Pancreas (tissue), 10 donors: ENCODE measurements at regions not wholly inside any gene's neighbourhood (a gene's known extent, or its start where the extent isn't known, plus 50 kb on each side); places are given as distances from the start of the nearest gene placed in this dataset.

Experiments
- ATAC-seq, 4 donors: fragments of 200-7000 bp; cut with Tn5 transposase; one replicate each; pipeline versions ENCODE4 v1.8.0 to v1.9.1; 2020; ENCODE audit warnings: mild to moderate bottlenecking in 4 of 4, moderate library complexity in 4 of 4
- DNase-seq, 6 donors: peaks; one replicate each; pipeline ENCODE4 v3.0.0-alpha.2; 2020
- FAIRE-seq: peaks from 2 replicates; lab custom pipeline; 2012; peaks lifted over from hg19 to GRCh38; lab: Jason Lieb, UNC
- H3K27ac ChIP-seq, 4 donors: fragments of 200-600 bp; sonication (generic); 1 replicate in 3 of 4; 2 replicates in 1 of 4; pipeline versions ENCODE4 v1.5.0 to v1.8.0; 2020
- H3K27me3 ChIP-seq, 4 donors: fragments of 200-600 bp; one replicate each; pipeline ENCODE4 v1.8.0; 2021
- H3K36me3 ChIP-seq, 3 donors: fragments of 200-600 bp; sonication (generic) in 1 of 3; one replicate each; pipeline versions ENCODE4 v1.5.0 to v1.8.0; 2020 to 2021
- H3K4me1 ChIP-seq, 3 donors: fragments of 200-600 bp; one replicate each; pipeline ENCODE4 v1.8.0; 2021
- H3K4me3 ChIP-seq, 4 donors: fragments of 200-600 bp; sonication (generic) in 2 of 4; one replicate each; pipeline versions ENCODE4 v1.5.0 to v1.8.0; 2020 to 2021
- H3K9me3 ChIP-seq, 4 donors: fragments of 200-600 bp; one replicate each; pipeline ENCODE4 v1.8.0; 2021
- WGBS, 2 donors: extraction: QIAGEN DNeasy Blood & Tissue Kit; methylation state at CpG; one replicate each; pipeline ENCODE4 v1.1.7; 2013; 5-methylcytosine and 5-hydroxymethylcytosine counted together
- intact Hi-C, 3 donors: fragments of 100-400 bp; cut with DNase I; formaldehyde crosslinking; loops; one replicate each; pipeline versions ENCODE4 v1.11.1 to v1.14.2; 2022
- TF ChIP-seq, protein P1 (sequence below), 4 donors: fragments of 200-600 bp; sonication (generic) in 3 of 4; IDR thresholded peaks; one replicate each; pipeline versions ENCODE4 v1.5.0 to v1.8.0; 2021; ENCODE audit warnings: antibody characterized with exemption in 4 of 4
- donor health status: healthy with polysubstance abuse.
- donor health status: DM: no; HTN: no; CAD: no; lungs with moderate emphysema.
- donor health status: DM: no; HTN: no; CAD: no.
- donor health status: control.
- donor health status: control.
- donor health status: Bipolar disorder and iron deficiency.
- donor health status: DM: yes; HTN: yes; CAD: no.
- donor health status: DM: no; HTN: no; CAD: no.
- donor health status: DM: no; HTN: no; CAD: no.
- donor health status: DM: yes; HTN: yes; CAD: no.

- ATAC-seq, result no peak
- 56 to 68% methylated on average over 6 of the region's 6 CpGs for WGBS, 2 donors
Measured at GRCh38 chr11:45017329-45017728, 66.6 kb upstream of the TP53I11 start.

GRCh38 chr11:45021001-45021400, 70.3 kb upstream of the TP53I11 start:
- no peaks in the 10 kb centered on the region for H3K27me3 ChIP-seq
- H3K36me3 ChIP-seq, result no peaks in the 10 kb centered on the region
- no peak for FAIRE-seq
- H3K27ac ChIP-seq, result no peak overlapping the region
- no peaks in the 10 kb centered on the region for H3K9me3 ChIP-seq
- peaks cover 0 to 9% (median 3%) of the 10 kb centered on the region in 3 donors for H3K4me1 ChIP-seq
- H3K4me3 ChIP-seq, result no peak overlapping the region
- DNase-seq, result no peak
- intact Hi-C loops, result no loop called here
- TF ChIP-seq, protein P1, sequence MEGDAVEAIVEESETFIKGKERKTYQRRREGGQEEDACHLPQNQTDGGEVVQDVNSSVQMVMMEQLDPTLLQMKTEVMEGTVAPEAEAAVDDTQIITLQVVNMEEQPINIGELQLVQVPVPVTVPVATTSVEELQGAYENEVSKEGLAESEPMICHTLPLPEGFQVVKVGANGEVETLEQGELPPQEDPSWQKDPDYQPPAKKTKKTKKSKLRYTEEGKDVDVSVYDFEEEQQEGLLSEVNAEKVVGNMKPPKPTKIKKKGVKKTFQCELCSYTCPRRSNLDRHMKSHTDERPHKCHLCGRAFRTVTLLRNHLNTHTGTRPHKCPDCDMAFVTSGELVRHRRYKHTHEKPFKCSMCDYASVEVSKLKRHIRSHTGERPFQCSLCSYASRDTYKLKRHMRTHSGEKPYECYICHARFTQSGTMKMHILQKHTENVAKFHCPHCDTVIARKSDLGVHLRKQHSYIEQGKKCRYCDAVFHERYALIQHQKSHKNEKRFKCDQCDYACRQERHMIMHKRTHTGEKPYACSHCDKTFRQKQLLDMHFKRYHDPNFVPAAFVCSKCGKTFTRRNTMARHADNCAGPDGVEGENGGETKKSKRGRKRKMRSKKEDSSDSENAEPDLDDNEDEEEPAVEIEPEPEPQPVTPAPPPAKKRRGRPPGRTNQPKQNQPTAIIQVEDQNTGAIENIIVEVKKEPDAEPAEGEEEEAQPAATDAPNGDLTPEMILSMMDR (IDR thresholded peaks at IDR 0.05), result no peak
- ATAC-seq, result peak in 2 of 4 donors; percentile 45 to 61

More at GRCh38 chr11:45017329-45017728, 66.6 kb upstream of the TP53I11 start:
- no peak overlapping the region for H3K27ac ChIP-seq
- no peak for FAIRE-seq
- DNase-seq, result no peak
- H3K4me1 ChIP-seq, result peaks cover 0 to 9% (median 3%) of the 10 kb centered on the region in 3 donors
- H3K36me3 ChIP-seq, result no peaks in the 10 kb centered on the region
- intact Hi-C loops, result no loop called here
- TF ChIP-seq, protein P1 (IDR thresholded peaks at IDR 0.05), result no peak
- no peaks in the 10 kb centered on the region for H3K9me3 ChIP-seq
- no peak overlapping the region for H3K4me3 ChIP-seq
- H3K27me3 ChIP-seq, result no peaks in the 10 kb centered on the region

DNA sequence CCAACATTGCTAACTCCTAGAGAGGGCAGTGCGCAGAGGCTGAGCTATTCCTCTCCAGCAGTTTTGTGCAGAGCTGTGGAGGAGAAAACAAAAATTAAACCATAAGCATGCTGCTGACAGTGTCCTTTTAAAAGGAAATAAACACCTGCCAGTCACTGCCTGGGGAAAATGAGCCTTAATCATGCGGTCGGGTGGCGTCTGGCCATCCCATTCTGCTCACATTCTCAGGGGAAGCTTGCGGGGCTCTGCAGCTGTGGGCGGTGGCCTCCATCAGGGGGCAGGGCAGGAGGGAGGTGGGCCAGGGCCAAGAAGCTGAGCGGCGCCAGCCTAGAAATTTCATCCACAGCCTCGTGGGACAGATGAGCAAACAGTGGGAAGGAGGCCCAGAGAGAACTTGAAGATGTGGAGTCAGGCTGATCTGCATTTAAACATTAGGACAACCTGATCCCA, 71.0 kb upstream of the TP53I11 start:
- 20 to 27% methylated on average over 9 of the region's 9 CpGs for WGBS, 2 donors
- ATAC-seq (peak; percentile 46 to 81 (median 72)), DNase-seq (peak in 4 of 6 donors; percentile 32 to 51 (median 44)), FAIRE-seq (no peak)
- Histone ChIP-seq H3K27me3 (no peaks in the 10 kb centered on the region), H3K4me3 (no peak overlapping the region), H3K4me1 (peaks cover 0 to 9% (median 3%) of the 10 kb centered on the region in 3 donors), H3K36me3 (no peaks in the 10 kb centered on the region), H3K9me3 (no peaks in the 10 kb centered on the region), H3K27ac (no peak overlapping the region)
- intact Hi-C loops, result no loop called here
- TF ChIP-seq, protein P1 (IDR thresholded peaks at IDR 0.05), result no peak

GRCh38 chr11:45022294-45023064, 71.8 kb upstream of the TP53I11 start:
- Histone ChIP-seq H3K4me1 (peaks cover 0 to 9% (median 3%) of the 10 kb centered on the region in 3 donors), H3K4me3 (no peak overlapping the region), H3K9me3 (no peaks in the 10 kb centered on the region), H3K27ac (no peak overlapping the region), H3K27me3 (no peaks in the 10 kb centered on the region), H3K36me3 (no peaks in the 10 kb centered on the region)
- ATAC-seq, result no peak
- intact Hi-C loops, result no loop called here
- TF ChIP-seq, protein P1 (IDR thresholded peaks at IDR 0.05), result no peak
- 80 to 84% methylated on average over 9 of the region's 9 CpGs for WGBS, 2 donors
- DNase-seq, result no peak
- no peak for FAIRE-seq

DNA sequence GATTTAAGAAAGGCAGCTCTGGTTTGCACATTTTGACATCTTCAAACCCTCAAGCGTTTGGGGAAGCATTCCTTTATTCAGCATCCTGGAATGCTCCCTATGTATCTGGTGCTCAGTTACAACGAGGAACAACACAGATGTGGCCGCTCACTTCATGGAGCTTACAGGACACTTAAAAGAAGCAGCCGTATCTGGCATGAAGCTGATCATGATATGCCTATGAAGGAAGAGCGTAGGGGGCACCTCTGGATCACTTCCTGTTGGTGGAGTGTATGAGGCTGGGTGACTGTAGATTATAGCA, 72.3 kb upstream of the TP53I11 start:
- Histone ChIP-seq H3K27ac (no peak overlapping the region), H3K4me3 (no peak overlapping the region), H3K36me3 (no peaks in the 10 kb centered on the region), H3K4me1 (peaks cover 0 to 9% (median 3%) of the 10 kb centered on the region in 3 donors), H3K27me3 (no peaks in the 10 kb centered on the region), H3K9me3 (no peaks in the 10 kb centered on the region)
- 82 to 83% methylated on average over 5 of the region's 5 CpGs for WGBS, 2 donors
- ATAC-seq, result no peak
- no peak for DNase-seq
- intact Hi-C loops, result no loop called here
- no peak for FAIRE-seq
- TF ChIP-seq, protein P1 (IDR thresholded peaks at IDR 0.05), result no peak
